ENCODE measurements at regions not wholly inside any gene's neighbourhood (a gene's known extent, or its start where the extent isn't known, plus 50 kb on each side); places are given as distances from the start of the nearest gene placed in this dataset.

GRCh38 chr4:131002132-131002531, 1906.2 kb downstream of the C4orf33 start:
- TF ChIP-seq, protein P1, sequence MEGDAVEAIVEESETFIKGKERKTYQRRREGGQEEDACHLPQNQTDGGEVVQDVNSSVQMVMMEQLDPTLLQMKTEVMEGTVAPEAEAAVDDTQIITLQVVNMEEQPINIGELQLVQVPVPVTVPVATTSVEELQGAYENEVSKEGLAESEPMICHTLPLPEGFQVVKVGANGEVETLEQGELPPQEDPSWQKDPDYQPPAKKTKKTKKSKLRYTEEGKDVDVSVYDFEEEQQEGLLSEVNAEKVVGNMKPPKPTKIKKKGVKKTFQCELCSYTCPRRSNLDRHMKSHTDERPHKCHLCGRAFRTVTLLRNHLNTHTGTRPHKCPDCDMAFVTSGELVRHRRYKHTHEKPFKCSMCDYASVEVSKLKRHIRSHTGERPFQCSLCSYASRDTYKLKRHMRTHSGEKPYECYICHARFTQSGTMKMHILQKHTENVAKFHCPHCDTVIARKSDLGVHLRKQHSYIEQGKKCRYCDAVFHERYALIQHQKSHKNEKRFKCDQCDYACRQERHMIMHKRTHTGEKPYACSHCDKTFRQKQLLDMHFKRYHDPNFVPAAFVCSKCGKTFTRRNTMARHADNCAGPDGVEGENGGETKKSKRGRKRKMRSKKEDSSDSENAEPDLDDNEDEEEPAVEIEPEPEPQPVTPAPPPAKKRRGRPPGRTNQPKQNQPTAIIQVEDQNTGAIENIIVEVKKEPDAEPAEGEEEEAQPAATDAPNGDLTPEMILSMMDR (IDR thresholded peaks at IDR 0.05; ENCODE audit: low read depth, low read length): no peak
- TF ChIP-seq EZH2phosphoT487 (IDR thresholded peaks at IDR 0.05; ENCODE audit: low read depth): no peak

Measured in OCI-LY3 (cell line).